SHP77 (cell line): ENCODE measurements at regions not wholly inside any gene's neighbourhood (a gene's known extent, or its start where the extent isn't known, plus 50 kb on each side); places are given as distances from the start of the nearest gene placed in this dataset.

Source experiments
- DNase-seq, 2 experiments: peaks; one replicate each; lab custom pipeline; 2025; lab: John Stamatoyannopoulos, UW

DNA sequence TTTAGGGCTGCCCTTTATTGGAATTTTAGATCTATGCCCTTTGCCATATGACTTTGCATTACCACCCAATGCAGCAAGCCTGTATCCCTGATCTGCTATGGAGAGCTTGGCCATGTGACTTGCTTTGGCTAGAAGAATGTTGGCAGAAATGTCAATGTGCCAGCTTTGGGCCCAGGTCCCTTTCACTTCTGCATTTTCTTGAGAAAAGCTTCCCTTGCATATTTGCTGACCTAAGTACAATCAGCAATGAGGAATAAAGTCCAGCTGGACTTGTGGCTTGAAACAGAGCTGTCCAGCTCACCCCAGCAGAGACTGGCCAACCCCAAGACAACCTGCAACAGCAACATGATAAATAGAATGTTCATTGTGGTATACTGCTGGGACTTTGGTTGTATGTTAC lies 135.9 kb downstream of the PAH start:
- DNase-seq, result no peak

- DNase-seq, result no peak
Observed at GRCh38 chr12:102776041-102776440, 141.0 kb downstream of the PAH start.

DNA sequence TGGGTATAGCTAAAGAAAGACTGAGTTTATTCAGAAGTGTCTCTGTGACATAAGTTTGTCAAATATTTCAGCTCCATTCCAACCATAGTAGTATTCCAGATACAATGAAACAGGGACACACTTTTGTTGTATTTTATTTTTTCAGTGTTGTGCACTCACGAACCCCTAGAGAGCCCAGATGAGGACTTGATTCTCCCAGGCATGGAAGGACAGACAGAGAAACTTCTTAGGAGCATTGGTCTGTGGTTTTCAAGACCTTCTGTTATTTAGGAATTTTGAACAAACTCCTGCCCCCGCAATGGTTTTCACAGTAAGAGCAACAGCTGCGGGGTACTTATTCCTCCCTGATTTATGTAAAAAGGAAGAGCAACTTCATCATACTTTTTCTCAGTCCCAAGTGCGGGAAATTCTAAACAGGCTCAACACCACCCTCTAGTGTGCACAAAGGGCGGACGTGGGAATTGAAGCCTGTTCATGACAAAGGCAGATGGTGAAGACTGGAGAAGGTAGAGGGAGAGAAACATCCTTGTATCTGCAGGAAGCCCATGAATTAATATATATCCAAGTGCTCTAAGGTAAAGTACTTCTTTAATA lies 147.6 kb downstream of the PAH start:
- peak; percentile 47 to 49 for DNase-seq

DNA sequence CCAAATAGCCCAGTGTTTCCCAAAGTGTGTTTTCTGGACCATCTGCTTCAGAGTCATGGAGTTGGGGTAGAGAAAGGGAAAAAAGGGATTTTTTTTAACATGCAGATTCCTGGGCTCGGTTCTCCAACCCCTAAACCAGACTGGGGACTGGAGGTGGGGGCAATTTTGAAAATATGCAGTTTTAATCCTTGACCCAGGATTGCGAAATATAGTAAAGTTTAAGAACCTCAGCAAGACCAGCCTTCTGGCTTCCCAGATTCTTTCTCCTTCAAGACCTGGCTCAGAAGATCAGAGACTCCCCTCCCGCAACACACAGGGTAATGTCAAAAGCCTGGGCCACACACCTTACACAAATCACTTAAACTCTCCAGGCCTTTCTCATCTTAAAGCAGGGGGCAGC lies 150.1 kb downstream of the PAH start:
- no peak for DNase-seq

- DNase-seq, result no peak
Observed at GRCh38 chr12:102765736-102766135, 151.3 kb downstream of the PAH start.

DNA sequence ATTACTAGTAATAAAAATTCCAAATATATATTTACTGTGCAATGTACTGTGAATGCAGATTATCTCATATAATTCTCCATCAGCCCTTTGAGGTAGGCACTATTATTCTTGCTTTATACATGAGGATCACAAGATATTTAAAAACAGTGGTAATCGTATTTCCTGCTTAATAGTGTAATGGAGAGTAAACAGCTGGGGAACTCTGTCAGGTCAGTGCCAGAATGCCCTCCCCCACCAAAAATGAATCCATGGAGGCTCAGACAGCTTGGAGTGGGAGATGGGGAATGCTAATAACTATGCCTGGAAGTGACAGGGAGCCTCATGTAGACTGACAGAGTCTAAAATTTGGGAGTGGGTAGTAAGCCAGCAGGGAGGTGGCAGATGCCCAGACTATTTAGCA lies 153.6 kb downstream of the PAH start:
- DNase-seq, result no peak

DNA sequence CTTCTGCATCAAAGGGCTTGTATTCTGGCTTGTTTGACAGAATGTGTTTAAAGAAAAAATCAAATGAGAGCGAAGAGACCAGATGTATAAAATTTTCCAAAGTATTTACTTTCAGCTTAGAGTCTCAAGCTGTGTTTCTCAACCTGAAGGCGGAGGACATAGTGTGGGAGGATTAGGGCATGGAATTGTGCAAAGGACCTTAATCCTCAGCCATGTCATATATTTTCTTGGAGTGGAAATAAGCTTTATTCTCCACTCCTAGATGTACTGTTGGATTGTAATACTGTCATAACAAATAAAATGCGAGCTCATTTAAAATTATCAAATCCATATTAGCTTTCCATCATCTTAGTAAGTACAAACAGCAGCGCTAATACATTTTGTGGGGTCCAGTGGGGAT lies 154.0 kb downstream of the PAH start:
- DNase-seq, result no peak

DNA sequence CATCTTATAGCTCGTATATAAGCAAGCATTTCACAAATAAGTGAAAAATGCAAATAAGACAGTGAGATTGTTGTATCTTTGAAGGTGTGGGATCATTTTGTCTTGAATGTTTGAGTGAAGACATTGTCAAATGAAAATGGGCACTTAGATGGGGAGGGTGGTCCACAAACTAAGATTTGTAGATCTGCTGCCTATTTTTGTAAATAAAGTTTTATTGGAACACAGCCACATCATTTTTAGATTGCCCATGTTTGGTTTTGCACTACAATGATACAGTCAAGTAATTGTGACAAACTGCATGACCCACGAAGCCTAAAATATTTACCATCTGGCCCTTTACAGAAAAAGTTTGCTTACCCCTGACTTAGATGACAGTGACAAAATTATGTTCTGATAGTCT lies 156.7 kb downstream of the PAH start:
- DNase-seq, result no peak

GRCh38 chr12:102759466-102759865 lies 157.6 kb downstream of the PAH start:
- no peak for DNase-seq

GRCh38 chr12:102757882-102758226 lies 159.2 kb downstream of the PAH start:
- DNase-seq, result no peak

DNA sequence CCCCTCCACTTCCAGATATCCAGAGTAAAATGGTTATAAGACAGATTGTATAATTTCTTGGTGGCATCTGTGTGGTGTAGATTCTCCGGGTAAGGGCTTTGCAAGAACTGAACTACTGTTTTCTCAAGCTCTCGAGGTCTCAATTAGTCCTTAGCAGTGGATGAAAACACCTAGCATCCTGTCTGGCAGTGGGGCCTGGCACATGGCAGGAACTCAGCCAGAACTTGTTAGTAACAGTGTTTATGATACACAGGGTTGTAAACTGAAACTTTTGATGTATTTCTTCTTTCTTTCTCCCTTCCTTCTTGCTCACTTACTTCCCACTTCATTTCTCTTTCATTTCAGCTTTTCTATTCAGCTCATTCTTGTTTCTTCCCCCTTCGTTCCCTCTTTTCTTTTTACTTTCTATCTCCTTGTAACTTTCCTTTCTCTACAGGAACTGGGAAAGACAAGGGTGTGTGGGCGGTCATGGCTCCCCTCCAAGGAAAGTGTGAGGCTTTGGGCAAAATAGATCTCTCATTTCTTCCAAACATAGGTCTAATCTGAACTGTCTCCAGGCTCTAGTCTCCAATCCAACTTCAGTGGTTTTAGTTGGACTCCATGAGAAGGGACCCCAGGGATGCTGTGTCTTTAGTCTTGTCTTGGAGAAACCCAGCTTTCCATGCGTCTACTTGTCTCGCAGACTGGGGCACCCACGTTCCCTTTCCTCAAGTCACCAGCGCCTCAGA lies 159.7 kb downstream of the PAH start:
- no peak for DNase-seq

- no peak for DNase-seq
Observed at GRCh38 chr12:102756530-102756929, 160.5 kb downstream of the PAH start.

- no peak for DNase-seq
Observed at GRCh38 chr12:102755266-102755665, 161.8 kb downstream of the PAH start.

DNA sequence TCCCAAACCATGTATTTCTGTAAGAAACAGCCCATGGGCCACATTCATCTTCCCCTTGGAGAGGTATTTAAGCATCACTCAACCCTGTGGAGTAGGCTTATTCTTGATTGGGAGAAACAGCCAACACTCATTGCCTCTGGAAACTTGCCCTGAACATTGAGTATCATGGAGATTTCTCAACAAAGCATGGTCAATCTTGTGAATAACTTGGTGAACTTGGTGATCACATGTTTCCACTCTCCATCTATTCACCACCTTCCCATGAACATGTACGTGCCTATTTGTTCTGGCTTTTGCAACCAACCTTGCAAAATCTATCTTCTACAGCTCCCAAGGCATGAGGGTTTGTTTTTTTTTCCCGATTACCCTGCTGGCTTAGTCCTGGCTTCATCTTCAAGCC lies 163.2 kb downstream of the PAH start:
- no peak for DNase-seq

- DNase-seq, result no peak
Observed at GRCh38 chr12:102748704-102749103, 168.3 kb downstream of the PAH start.

DNA sequence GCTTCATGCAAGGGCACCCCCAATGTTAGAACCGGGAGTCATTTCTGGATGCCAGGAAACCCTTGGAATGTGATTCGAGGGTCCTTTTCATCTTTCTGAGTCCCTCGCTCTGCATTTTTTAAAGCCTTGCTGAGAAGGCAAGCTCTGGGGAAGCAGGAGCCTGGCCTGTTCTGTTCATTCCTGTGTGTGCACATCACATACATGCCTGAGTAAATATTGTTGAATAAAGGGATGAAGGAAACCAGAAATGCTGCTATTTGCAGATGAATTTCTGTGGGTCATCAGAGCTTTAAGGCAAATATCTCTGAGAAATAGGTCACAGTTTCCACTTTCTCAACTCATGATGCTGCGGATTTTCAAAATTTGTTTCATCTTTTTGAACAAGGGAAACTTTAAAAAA lies 170.1 kb downstream of the PAH start:
- DNase-seq, result no peak

- DNase-seq, result no peak
Observed at GRCh38 chr12:102745971-102746600, 171.0 kb downstream of the PAH start.

DNA sequence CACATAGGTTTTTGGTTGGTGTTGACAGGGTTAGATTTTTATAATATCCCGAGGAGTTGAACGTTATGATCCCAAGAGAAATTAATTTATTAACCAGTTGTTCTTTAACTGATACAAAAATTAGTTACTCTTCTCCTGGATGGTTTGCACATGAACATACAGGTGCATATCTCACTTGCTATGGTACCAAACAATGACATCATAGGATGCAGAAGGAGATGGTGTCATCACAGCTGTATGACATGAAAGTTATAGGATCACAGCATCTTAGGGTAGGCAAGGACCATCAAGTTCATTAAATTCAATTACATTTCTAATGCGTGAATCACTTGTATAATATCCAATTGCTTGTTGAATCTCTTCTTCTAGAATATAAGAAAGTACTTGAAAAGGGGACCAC lies 175.8 kb downstream of the PAH start:
- DNase-seq, result no peak

GRCh38 chr12:102740141-102740955 lies 176.7 kb downstream of the PAH start:
- peak in 1 of 2 experiments; percentile 10 for DNase-seq

GRCh38 chr12:102736328-102736727 lies 180.7 kb downstream of the PAH start:
- DNase-seq, result no peak

DNA sequence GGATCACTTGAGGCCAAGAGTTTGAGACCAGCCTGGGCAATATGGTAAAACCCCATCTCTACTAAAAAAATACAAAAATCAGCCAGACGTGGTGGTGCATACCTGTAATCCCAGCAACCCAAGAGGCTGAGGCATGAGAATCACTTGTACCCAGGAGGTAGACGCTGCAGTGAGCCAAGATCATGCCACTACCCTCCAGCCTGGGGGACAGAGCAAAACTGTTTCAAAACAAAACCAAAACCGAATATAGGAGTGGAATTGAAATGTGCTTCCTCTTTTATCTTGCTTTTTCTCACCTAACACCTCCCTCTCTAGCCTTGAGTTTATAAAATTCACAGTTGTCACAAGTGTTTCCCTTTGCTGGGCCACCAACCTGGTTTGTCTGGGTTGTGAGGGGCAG lies 181.9 kb downstream of the PAH start:
- DNase-seq, result no peak

GRCh38 chr12:102730996-102731395 lies 186.0 kb downstream of the PAH start:
- DNase-seq, result no peak
